ENCODE measurements at regions not wholly inside any gene's neighbourhood (a gene's known extent, or its start where the extent isn't known, plus 50 kb on each side); places are given as distances from the start of the nearest gene placed in this dataset.

DNA sequence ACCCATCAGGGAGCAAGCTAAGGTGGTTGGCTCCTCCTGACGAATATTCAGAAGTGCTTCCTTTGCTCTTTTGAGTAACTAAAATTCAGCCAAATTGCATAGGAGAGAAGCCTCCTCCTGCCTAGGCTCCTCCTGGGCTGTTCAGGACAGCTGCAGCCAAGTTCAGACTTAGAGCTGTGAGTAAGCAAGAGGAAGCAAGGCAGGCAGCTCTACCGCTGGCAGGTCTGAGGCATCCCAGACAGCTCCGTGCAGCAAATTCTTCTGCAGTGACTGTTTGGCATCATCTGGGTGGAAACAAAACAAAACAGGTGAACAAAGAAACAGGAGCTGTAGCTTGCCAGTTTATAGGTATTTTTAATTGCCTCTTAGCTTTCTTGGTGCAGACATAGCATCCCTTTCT lies 421.0 kb downstream of the GADD45G start:
- H3K27ac ChIP-seq (ENCODE audit: extremely low read depth, low read depth, low read length): no peak overlapping the region
- H3K4me3 ChIP-seq (ENCODE audit: low read depth, low read length): no peak overlapping the region
- no peaks in the 10 kb centered on the region for H3K36me3 ChIP-seq (ENCODE audit: control insufficient read depth in 2 of 2, insufficient read depth in 1 of 2, low read length in 2 of 2)
- ChIA-PET POLR2A (no interaction called here), CTCF (no interaction called here)
- TF ChIP-seq ZNF664 (tag by site-specific recombination; IDR thresholded peaks at IDR 0.05): no peak
- no peaks in the 10 kb centered on the region for H3K4me1 ChIP-seq (ENCODE audit: control insufficient read depth, insufficient read depth, low read length)
- H3K9me3 ChIP-seq (ENCODE audit: control insufficient read depth, insufficient read depth, low read depth, low read length): no peaks in the 10 kb centered on the region

DNA sequence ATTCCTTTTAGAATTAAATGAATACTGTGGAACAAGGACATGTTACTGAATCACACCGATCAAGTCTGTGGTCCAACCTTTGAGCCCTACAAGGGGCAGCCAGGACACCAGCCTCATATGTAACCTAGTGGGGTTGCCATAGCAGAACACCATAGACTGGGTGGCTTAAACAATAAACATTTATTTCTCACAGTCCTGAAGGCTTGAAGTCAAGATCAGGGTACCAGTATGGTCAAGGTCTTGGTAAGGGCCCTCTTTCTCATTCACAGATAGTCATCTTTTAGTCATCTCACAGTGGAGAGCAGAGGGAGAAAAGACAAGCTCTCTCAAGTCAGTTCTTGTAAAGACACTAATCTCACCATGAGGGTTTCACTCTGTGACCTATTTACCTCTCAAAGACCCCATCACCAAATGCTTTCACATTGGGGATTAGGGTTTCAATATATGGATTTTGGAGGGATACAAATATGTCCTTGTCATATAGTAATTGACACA lies 422.5 kb downstream of the GADD45G start:
- H3K4me1 ChIP-seq (ENCODE audit: control insufficient read depth, insufficient read depth, low read length): no peaks in the 10 kb centered on the region
- no peaks in the 10 kb centered on the region for H3K36me3 ChIP-seq (ENCODE audit: control insufficient read depth in 2 of 2, insufficient read depth in 1 of 2, low read length in 2 of 2)
- H3K27ac ChIP-seq (ENCODE audit: extremely low read depth, low read depth, low read length): no peak overlapping the region
- H3K9me3 ChIP-seq (ENCODE audit: control insufficient read depth, insufficient read depth, low read depth, low read length): no peaks in the 10 kb centered on the region
- ChIA-PET CTCF (no interaction called here), POLR2A (no interaction called here)
- H3K4me3 ChIP-seq (ENCODE audit: low read depth, low read length): no peak overlapping the region
- TF ChIP-seq SP3 (tag by site-specific recombination; IDR thresholded peaks at IDR 0.05) (no peak), ZNF155 (tag by site-specific recombination; IDR thresholded peaks at IDR 0.05) (no peak), ZFP3 (tag by site-specific recombination; IDR thresholded peaks at IDR 0.05; ENCODE audit: low read depth) (no peak), ZNF433 (tag by site-specific recombination; IDR thresholded peaks at IDR 0.05; ENCODE audit: low read depth) (no peak), PRDM1 (tag by site-specific recombination; IDR thresholded peaks at IDR 0.05) (no peak), ZNF16 (tag by site-specific recombination; IDR thresholded peaks at IDR 0.05; ENCODE audit: low read depth) (no peak), ZBTB17 (tag by site-specific recombination; IDR thresholded peaks at IDR 0.05) (no peak), ZNF629 (tag by site-specific recombination; IDR thresholded peaks at IDR 0.05) (no peak), SETDB1 (IDR thresholded peaks at IDR 0.05; ENCODE audit: insufficient read length, low read length) (no peak)
- TF ChIP-seq, protein P1, sequence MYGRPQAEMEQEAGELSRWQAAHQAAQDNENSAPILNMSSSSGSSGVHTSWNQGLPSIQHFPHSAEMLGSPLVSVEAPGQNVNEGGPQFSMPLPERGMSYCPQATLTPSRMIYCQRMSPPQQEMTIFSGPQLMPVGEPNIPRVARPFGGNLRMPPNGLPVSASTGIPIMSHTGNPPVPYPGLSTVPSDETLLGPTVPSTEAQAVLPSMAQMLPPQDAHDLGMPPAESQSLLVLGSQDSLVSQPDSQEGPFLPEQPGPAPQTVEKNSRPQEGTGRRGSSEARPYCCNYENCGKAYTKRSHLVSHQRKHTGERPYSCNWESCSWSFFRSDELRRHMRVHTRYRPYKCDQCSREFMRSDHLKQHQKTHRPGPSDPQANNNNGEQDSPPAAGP (tag by site-specific recombination; IDR thresholded peaks at IDR 0.05): no peak
- TF ChIP-seq, protein P2, sequence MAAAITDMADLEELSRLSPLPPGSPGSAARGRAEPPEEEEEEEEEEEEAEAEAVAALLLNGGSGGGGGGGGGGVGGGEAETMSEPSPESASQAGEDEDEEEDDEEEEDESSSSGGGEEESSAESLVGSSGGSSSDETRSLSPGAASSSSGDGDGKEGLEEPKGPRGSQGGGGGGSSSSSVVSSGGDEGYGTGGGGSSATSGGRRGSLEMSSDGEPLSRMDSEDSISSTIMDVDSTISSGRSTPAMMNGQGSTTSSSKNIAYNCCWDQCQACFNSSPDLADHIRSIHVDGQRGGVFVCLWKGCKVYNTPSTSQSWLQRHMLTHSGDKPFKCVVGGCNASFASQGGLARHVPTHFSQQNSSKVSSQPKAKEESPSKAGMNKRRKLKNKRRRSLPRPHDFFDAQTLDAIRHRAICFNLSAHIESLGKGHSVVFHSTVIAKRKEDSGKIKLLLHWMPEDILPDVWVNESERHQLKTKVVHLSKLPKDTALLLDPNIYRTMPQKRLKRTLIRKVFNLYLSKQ (tag by site-specific recombination; IDR thresholded peaks at IDR 0.05; ENCODE audit: borderline replicate concordance): no peak
- TF ChIP-seq, protein P3, sequence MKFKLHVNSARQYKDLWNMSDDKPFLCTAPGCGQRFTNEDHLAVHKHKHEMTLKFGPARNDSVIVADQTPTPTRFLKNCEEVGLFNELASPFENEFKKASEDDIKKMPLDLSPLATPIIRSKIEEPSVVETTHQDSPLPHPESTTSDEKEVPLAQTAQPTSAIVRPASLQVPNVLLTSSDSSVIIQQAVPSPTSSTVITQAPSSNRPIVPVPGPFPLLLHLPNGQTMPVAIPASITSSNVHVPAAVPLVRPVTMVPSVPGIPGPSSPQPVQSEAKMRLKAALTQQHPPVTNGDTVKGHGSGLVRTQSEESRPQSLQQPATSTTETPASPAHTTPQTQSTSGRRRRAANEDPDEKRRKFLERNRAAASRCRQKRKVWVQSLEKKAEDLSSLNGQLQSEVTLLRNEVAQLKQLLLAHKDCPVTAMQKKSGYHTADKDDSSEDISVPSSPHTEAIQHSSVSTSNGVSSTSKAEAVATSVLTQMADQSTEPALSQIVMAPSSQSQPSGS (tag by site-specific recombination; IDR thresholded peaks at IDR 0.05; ENCODE audit: low read depth): no peak
- TF ChIP-seq, protein P4, sequence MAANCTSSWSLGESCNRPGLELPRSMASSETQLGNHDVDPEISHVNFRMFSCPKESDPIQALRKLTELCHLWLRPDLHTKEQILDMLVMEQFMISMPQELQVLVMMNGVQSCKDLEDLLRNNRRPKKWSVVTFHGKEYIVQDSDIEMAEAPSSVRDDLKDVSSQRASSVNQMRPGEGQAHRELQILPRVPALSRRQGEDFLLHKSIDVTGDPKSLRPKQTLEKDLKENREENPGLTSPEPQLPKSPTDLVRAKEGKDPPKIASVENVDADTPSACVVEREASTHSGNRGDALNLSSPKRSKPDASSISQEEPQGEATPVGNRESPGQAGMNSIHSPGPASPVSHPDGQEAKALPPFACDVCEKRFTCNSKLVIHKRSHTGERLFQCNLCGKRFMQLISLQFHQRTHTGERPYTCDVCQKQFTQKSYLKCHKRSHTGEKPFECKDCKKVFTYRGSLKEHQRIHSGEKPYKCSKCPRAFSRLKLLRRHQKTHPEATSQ (tag by site-specific recombination; IDR thresholded peaks at IDR 0.05): no peak

DNA sequence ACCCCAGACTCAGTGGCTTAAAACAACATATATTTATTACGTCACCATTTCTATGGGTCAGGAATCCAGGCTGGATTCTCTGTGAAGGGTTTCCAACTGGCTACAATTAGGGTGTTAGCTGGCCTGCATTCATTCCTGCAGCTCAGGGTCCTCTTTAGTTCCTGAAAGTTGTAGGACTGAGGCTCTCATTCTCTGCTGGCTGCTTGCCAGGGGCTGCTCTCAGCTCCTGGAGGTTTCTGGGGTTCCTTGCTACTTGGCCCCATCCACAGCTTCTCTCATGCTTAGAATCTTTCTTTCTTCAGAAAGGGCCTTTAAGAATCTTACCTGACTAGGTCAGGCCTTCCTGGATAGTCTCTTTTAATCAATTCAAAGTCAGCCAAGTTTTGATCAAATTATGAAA lies 424.6 kb downstream of the GADD45G start:
- no peaks in the 10 kb centered on the region for H3K4me1 ChIP-seq (ENCODE audit: control insufficient read depth, insufficient read depth, low read length)
- TF ChIP-seq ZNF701 (tag by site-specific recombination; IDR thresholded peaks at IDR 0.05) (no peak), IKZF3 (tag by site-specific recombination; IDR thresholded peaks at IDR 0.05) (no peak), ZNF433 (tag by site-specific recombination; IDR thresholded peaks at IDR 0.05; ENCODE audit: low read depth) (no peak)
- TF ChIP-seq, protein P5, sequence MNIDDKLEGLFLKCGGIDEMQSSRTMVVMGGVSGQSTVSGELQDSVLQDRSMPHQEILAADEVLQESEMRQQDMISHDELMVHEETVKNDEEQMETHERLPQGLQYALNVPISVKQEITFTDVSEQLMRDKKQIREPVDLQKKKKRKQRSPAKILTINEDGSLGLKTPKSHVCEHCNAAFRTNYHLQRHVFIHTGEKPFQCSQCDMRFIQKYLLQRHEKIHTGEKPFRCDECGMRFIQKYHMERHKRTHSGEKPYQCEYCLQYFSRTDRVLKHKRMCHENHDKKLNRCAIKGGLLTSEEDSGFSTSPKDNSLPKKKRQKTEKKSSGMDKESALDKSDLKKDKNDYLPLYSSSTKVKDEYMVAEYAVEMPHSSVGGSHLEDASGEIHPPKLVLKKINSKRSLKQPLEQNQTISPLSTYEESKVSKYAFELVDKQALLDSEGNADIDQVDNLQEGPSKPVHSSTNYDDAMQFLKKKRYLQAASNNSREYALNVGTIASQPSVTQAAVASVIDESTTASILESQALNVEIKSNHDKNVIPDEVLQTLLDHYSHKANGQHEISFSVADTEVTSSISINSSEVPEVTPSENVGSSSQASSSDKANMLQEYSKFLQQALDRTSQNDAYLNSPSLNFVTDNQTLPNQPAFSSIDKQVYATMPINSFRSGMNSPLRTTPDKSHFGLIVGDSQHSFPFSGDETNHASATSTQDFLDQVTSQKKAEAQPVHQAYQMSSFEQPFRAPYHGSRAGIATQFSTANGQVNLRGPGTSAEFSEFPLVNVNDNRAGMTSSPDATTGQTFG (tag by site-specific recombination; IDR thresholded peaks at IDR 0.05; ENCODE audit: borderline replicate concordance): no peak
- TF ChIP-seq, protein P6, sequence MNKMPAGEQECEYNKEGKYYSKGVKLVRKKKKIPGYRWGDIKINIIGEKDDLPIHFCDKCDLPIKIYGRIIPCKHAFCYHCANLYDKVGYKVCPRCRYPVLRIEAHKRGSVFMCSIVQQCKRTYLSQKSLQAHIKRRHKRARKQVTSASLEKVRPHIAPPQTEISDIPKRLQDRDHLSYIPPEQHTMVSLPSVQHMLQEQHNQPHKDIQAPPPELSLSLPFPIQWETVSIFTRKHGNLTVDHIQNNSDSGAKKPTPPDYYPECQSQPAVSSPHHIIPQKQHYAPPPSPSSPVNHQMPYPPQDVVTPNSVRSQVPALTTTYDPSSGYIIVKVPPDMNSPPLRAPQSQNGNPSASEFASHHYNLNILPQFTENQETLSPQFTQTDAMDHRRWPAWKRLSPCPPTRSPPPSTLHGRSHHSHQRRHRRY (tag by site-specific recombination; IDR thresholded peaks at IDR 0.05): no peak
- H3K9me3 ChIP-seq (ENCODE audit: control insufficient read depth, insufficient read depth, low read depth, low read length): no peaks in the 10 kb centered on the region
- no peak overlapping the region for H3K27ac ChIP-seq (ENCODE audit: extremely low read depth, low read depth, low read length)
- CTCF ChIA-PET: interaction anchor here (0.5 to 0.6 kb wide), 2 partner anchors 48 to 208 kb away, joined by 3 read pairs; no protein-coding TSS in a partner anchor
- POLR2A ChIA-PET: no interaction called here
- no peaks in the 10 kb centered on the region for H3K36me3 ChIP-seq (ENCODE audit: control insufficient read depth in 2 of 2, insufficient read depth in 1 of 2, low read length in 2 of 2)
- H3K4me3 ChIP-seq (ENCODE audit: low read depth, low read length): no peak overlapping the region
